K562 (cell line): ENCODE measurements at regions not wholly inside any gene's neighbourhood (a gene's known extent, or its start where the extent isn't known, plus 50 kb on each side); places are given as distances from the start of the nearest gene placed in this dataset.

ENCODE experiments used
- CC2D1A ChIP-seq: fragments of 450-650 bp; IDR thresholded peaks from 2 replicates; pipeline ENCODE4 v1.6.1; 2017; ENCODE audit warnings: mild to moderate bottlenecking
- CTBP1 ChIP-seq: fragments of 450-650 bp; IDR thresholded peaks from 2 replicates; pipeline ENCODE4 v1.6.1; 2016; ENCODE audit warnings: borderline replicate concordance
- FOXO4 ChIP-seq: fragments of 450-650 bp; formaldehyde crosslinking; IDR thresholded peaks from 2 replicates; pipeline ENCODE4 v1.4.0; 2020; ENCODE audit warnings: mild to moderate bottlenecking, moderate library complexity
- JUNB ChIP-seq: fragments of 450-650 bp; formaldehyde crosslinking; conservative IDR thresholded peaks from 2 replicates; pipeline ENCODE4 v1.4.0; 2020; ENCODE audit warnings: mild to moderate bottlenecking
- TOE1 ChIP-seq, 2 experiments: fragments of 450-650 bp in 1 of 2; sonication (generic) in 1 of 2; formaldehyde crosslinking in 1 of 2; IDR thresholded peaks; 2 replicates each; pipeline versions ENCODE4 v1.7.1 to v1.8.0; 2016 to 2022; ENCODE audit warnings: borderline replicate concordance in 2 of 2, mild to moderate bottlenecking in 2 of 2, antibody characterized with exemption in 1 of 2, inconsistent platforms in 1 of 2, low read depth in 1 of 2, missing genetic modification reagents in 1 of 2, moderate library complexity in 1 of 2
- TRIM28 ChIP-seq: fragments of 450-650 bp; IDR thresholded peaks from 2 replicates; pipeline ENCODE4 v1.6.1; 2017
- YY1 ChIP-seq, 3 experiments: IDR thresholded peaks; 2 replicates each; pipeline ENCODE4 v1.6.1; 2011; ENCODE audit warnings: low read length in 2 of 3, mild to moderate bottlenecking in 2 of 3, moderate library complexity in 2 of 3, borderline replicate concordance in 1 of 3, control low read depth in 1 of 3, low read depth in 1 of 3; ENCODE audit not compliant: insufficient read depth in 3 of 3, insufficient replicate concordance in 2 of 3, control insufficient read depth in 1 of 3, insufficient read length in 1 of 3; ENCODE audit errors: extremely low read depth in 1 of 3
- ZNF384 ChIP-seq: IDR thresholded peaks from 2 replicates; pipeline ENCODE4 v1.6.1; 2012; ENCODE audit warnings: low read depth, low read length, improper control_type of control experiment

GRCh38 chr13:111458001-111458531 lies 137.6 kb downstream of the TEX29 start:
- TF ChIP-seq TOE1 (IDR thresholded peaks at IDR 0.05; ENCODE audit: borderline replicate concordance) (no peak), TOE1 (CRISPR knock-in tag; IDR thresholded peaks at IDR 0.05; ENCODE audit: borderline replicate concordance, low read depth) (no peak), CTBP1 (no peak), YY1 (IDR thresholded peaks at IDR 0.05; ENCODE audit: borderline replicate concordance in 1 of 3, control insufficient read depth in 1 of 3, extremely low read depth in 1 of 3, insufficient read depth in 3 of 3, insufficient read length in 1 of 3, insufficient replicate concordance in 2 of 3, low read depth in 1 of 3, low read length in 2 of 3) (no peak), CC2D1A (no peak), TRIM28 (no peak), FOXO4 (no peak), JUNB (CRISPR knock-in tag) (no peak), ZNF384 (no peak)
